HG02571 (cell line): ENCODE measurements at regions not wholly inside any gene's neighbourhood (a gene's known extent, or its start where the extent isn't known, plus 50 kb on each side); places are given as distances from the start of the nearest gene placed in this dataset.

Source experiments
- ATAC-seq: cut with Tn5 transposase; IDR thresholded peaks from one replicate; pipeline ENCODE4 v1.9.1; 2021; ENCODE audit warnings: mild to moderate bottlenecking, moderate library complexity; ENCODE audit not compliant: unreplicated experiment

- ATAC-seq, result no peak
Measured at GRCh38 chr2:226440127-226440918, 359.3 kb downstream of the IRS1 start.

- ATAC-seq, result no peak
Measured at GRCh38 chr2:226439337-226439736, 360.3 kb downstream of the IRS1 start.

- ATAC-seq, result no peak
Measured at GRCh38 chr2:226435146-226435545, 364.5 kb downstream of the IRS1 start.

GRCh38 chr2:226434702-226435101 is 364.9 kb downstream of the IRS1 start:
- no peak for ATAC-seq

- ATAC-seq, result no peak
Measured at GRCh38 chr2:226431288-226431948, 368.2 kb downstream of the IRS1 start.

GRCh38 chr2:226429476-226429875 is 370.1 kb downstream of the IRS1 start:
- ATAC-seq, result no peak

- ATAC-seq, result no peak
Measured at GRCh38 chr2:226427538-226428307, 371.9 kb downstream of the IRS1 start.

- ATAC-seq, result no peak
Measured at GRCh38 chr2:226426292-226426736, 373.3 kb downstream of the IRS1 start.

GRCh38 chr2:226424971-226425370 is 374.6 kb downstream of the IRS1 start:
- no peak for ATAC-seq

GRCh38 chr2:226423498-226423960 is 376.1 kb downstream of the IRS1 start:
- ATAC-seq, result peak; percentile 74

- no peak for ATAC-seq
Measured at GRCh38 chr2:226420646-226421045, 379.0 kb downstream of the IRS1 start.

GRCh38 chr2:226418521-226418920 is 381.1 kb downstream of the IRS1 start:
- no peak for ATAC-seq

- ATAC-seq, result no peak
Measured at GRCh38 chr2:226414335-226414734, 385.3 kb downstream of the IRS1 start.

GRCh38 chr2:226413498-226414130 is 386.0 kb downstream of the IRS1 start:
- no peak for ATAC-seq

- no peak for ATAC-seq
Measured at GRCh38 chr2:226411727-226412360, 387.8 kb downstream of the IRS1 start.

- ATAC-seq, result no peak
Measured at GRCh38 chr2:226411205-226411604, 388.4 kb downstream of the IRS1 start.

GRCh38 chr2:226410247-226410835 is 389.3 kb downstream of the IRS1 start:
- no peak for ATAC-seq

- no peak for ATAC-seq
Measured at GRCh38 chr2:226409134-226409533, 390.5 kb downstream of the IRS1 start.

GRCh38 chr2:226408141-226408540 is 391.5 kb downstream of the IRS1 start:
- ATAC-seq, result no peak

- no peak for ATAC-seq
Measured at GRCh38 chr2:226407135-226407534, 392.5 kb downstream of the IRS1 start.
